ENCODE measurements at regions not wholly inside any gene's neighbourhood (a gene's known extent, or its start where the extent isn't known, plus 50 kb on each side); places are given as distances from the start of the nearest gene placed in this dataset.
"Not testable (repeated sequence)": the region's sequence is repeated elsewhere in the genome, so short reads cannot be mapped to it uniquely, and the experiment has no call there.

DNA sequence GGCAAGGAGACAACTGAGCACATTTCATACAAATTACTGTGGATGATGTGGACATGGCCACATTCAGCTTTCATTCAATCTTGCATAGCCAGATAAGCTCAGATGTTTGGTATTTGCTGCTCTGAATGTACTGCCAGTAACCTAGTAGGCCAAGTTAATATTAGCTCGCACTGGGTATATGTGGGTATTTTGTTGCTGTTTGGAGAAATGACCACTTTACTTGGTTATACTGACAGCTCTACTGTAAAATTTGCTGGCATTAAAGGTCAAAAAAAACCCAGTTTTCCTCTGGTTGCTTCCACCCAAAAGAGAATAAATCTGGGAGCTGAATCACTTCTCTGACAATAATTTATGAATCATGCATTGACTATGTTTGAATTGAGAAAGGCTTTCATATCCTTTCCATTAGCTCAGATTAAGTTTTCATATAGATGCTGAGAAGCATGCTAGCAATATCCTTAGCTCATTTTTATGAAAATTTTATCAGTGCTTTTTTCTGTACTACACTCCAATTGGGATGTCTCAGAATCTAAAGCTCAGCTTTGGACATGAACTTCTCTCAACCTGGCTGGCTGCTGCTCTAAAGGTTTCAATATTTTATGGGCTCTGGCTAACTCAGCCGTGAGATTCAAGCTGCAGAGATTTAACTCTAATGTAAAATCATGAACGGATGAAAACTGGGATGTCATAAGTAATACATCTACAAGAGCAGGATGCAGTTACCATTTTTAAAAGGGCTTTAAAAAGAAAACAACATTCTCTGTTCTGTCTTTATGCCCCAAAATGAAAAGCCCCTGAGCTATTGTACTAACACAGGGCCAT, 330.0 kb downstream of the BARHL2 start:
- no peak for DNase-seq (ENCODE audit: low read depth)
- in situ Hi-C loops (cut with HindIII; ENCODE audit: low pct_unique_long_range_greater_than_20kb, low sequenced_read_pairs) = no loop called here

DNA sequence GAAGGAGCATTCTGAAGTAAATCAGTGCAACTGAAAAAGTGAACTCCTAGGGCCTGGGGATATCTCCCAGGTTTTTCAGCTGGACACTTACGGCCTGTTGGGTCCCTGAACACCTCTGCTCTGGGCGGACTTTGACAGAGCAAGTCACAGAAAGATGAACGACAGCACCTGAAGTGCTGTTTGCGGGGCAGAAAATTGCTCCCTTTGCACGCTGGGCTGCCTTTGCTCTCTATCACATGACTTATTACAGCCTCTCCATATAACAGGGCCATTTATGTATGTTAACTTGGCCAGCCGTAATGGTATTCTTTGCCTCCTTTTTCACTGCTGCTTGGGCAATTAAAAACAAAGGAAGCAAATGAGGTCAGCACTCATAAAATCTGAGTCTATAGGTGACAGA, 332.9 kb downstream of the BARHL2 start:
- in situ Hi-C loops (cut with HindIII; ENCODE audit: low pct_unique_long_range_greater_than_20kb, low sequenced_read_pairs) = no loop called here

DNA sequence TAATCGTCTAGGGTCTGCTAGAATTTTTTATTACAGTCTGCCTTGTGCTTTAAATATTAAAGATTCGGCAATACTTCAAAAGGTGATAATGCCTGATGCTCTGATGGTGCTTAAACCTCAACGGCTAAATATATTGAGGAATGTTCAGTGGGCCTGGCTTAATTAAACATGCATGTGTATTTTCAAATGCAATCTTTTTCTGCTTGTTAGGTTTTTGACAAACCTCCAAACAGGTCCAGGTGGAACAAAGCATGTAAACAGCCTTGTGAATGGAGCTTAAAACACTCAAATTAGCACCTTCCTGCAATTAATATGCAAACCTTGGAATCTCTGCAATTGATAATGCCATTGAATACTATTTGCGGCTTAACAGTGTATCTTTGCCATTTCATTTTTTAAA, 334.9 kb downstream of the BARHL2 start:
- DNase-seq (ENCODE audit: low read depth) = no peak
- in situ Hi-C loops (cut with HindIII; ENCODE audit: low pct_unique_long_range_greater_than_20kb, low sequenced_read_pairs) = no loop called here

More for the DNA sequence above, 332.9 kb downstream of the BARHL2 start:
- DNase-seq (ENCODE audit: low read depth) = no peak

DNA sequence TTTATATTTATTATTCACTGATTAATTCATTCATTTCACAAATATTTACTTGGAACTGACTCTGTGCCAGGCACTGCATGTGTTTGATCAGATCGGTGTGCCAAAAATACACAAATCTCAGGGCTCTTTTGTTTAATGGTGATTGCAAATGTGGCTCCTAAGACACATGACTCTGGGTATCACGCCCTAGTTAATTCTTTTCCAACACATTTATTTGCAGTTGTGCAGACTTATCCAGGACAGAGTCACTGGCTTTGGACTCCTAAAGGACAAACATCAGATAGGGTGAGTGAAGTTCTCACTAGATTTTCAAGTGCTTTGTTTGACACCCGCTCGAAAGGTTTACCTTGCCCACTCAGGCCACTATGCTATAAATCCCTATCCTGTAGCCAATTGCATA, 335.5 kb downstream of the BARHL2 start:
- in situ Hi-C loops (cut with HindIII; ENCODE audit: low pct_unique_long_range_greater_than_20kb, low sequenced_read_pairs) = no loop called here
- no peak for DNase-seq (ENCODE audit: low read depth)

DNA sequence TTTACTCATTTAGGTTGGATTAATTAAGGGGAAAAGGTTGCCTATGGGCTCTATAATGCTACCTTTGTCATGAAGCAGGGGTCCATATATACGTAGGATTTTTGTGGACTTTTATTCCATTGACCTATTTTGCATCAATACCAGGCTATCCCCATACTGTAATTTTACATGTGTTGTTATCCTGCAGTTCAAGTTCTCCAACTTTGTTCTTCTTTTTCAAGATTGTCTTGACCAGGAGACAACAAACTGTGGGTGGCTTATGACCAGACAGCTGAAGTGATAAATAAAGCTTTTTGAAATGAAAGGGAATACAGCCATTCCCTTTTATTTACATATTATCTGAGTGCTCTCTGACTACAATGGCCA, 345.7 kb downstream of the BARHL2 start:
- DNase-seq (ENCODE audit: low read depth) = no peak
- in situ Hi-C loops (cut with HindIII; ENCODE audit: low pct_unique_long_range_greater_than_20kb, low sequenced_read_pairs) = no loop called here

DNA sequence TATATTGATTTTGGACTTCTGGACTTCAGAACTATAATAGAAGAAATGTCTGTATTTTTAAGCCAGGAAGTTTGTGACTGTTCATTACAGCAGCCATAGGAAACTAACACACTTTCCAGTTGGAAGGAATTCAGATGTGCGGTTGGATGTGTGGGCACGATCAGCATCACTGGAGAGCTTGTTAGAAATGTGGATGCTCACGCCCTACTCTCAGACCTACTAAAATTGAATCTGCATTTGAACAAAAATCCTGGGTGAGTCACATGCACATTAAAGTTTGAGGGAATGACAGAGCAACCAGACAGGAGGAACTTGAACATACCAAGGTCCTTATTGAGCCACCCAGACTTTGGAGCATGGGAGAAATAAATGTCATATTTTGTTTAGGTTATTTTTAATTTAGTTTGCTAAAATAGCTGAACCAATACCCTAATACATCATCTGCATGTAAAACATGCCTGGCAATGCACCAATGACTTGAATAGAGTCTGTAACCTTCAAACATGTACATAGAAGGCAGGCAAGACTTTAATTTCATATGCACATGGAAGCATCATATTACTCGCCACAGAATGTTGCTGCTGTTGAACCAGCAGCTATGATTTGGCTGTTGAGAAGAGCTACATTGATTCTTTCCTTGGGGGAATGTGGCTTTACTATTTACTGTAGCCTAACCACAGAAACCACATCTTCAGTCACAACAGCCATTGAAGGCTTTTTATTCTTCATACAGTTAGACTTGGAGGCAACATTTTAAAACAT, 346.2 kb downstream of the BARHL2 start:
- DNase-seq (ENCODE audit: low read depth) = no peak
- in situ Hi-C loops (cut with HindIII; ENCODE audit: low pct_unique_long_range_greater_than_20kb, low sequenced_read_pairs) = no loop called here

DNA sequence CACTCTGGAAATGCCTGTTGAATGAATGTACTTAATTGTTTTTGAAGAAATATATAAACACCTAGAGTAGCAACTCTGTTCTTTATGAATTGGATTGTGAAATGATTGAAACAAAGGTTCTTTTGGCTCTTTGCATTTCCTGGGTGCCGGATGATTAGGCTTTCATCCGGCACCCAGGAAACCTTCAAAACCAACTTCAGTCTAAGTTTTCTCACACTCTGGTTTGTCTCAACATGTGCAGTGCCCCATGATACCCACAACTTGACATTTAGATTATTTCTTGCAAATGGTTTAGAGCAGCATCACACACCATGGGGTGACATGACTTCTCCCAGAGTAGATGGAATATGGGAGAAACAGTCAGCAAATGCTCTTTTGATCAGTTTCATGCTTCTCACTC, 354.9 kb downstream of the BARHL2 start:
- in situ Hi-C loops (cut with HindIII; ENCODE audit: low pct_unique_long_range_greater_than_20kb, low sequenced_read_pairs) = no loop called here
- no peak for DNase-seq (ENCODE audit: low read depth)

DNA sequence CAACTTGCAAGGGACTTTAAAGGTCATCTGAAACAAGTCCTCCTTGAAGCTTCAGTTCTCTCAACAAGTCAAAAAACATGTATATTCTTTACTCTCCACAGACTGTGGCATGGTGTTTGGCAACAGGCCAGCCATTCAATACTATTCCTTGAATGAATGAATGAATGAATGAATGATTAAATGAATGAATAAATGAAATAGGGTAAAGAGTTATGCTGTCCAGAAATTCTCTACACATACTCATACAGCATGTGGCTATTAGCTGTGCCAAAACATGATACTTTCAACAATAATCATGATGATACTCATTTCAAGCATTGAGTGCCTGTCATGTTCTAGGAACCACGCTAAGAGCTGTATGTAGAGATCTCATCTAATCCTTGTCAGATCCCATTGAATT, 356.1 kb downstream of the BARHL2 start:
- in situ Hi-C loops (cut with HindIII; ENCODE audit: low pct_unique_long_range_greater_than_20kb, low sequenced_read_pairs) = no loop called here

DNA sequence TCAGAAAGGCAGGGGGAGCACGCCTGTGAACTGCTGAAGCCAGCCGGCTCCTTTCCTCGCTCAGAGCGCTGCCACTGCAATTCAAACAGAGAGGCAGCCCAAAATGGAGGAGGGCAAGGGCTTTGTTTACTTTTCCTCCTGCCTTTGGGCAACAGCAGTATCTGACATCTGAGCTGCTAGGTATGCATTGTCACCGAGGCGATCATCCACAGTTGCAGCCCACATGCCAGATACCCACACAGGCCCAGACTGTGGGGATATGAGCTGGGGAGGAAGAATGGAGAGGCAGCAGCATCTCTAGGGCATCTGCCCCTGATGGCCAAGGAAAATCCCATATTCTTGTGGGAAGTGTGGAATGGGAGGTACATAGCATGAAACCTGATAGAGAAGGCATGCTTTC, 357.1 kb downstream of the BARHL2 start:
- in situ Hi-C loops (cut with HindIII; ENCODE audit: low pct_unique_long_range_greater_than_20kb, low sequenced_read_pairs) = no loop called here
- no peak for DNase-seq (ENCODE audit: low read depth)

More for the DNA sequence above, 356.1 kb downstream of the BARHL2 start:
- DNase-seq (ENCODE audit: low read depth) = no peak

DNA sequence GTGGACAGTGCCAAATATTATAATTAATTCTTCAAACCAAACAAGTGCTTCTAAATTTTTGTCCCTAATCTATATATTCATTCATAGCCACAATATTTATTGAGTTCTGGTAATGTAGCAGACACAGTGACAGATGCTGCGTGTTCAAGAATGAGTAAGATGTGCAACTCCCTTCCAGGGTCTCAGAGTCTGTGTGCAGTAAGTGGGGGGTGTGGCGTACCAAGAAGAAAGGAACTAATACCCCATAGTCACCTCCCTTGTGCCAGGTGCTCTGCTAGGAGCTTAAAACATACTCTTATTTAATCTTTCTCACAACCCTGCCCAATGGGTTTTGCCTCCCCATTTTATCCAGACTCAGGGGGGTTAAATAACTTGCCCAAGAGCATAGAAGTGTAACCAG, 358.7 kb downstream of the BARHL2 start:
- DNase-seq (ENCODE audit: low read depth) = no peak

DNA sequence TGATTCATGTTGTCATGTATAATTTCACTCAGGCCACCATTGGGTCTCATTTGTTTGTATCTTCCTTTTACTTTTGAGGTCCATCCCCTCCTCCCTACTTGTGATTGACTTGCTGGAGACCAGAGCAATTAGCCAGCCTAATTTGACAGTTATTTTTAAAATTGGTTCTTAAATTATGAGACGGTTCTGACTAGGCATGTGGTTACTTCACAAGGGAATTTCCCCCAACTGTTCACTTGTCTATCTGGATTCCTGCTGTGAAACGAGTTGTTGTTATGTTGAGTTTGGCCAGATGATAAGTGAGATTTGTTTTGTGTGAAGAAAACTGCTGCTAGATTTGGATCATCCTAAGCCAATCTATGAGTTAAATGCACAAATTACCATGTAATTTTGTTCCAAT, 359.1 kb downstream of the BARHL2 start:
- no peak for DNase-seq (ENCODE audit: low read depth)
- in situ Hi-C loops (cut with HindIII; ENCODE audit: low pct_unique_long_range_greater_than_20kb, low sequenced_read_pairs) = no loop called here

More for the DNA sequence above, 358.7 kb downstream of the BARHL2 start:
- in situ Hi-C loops (cut with HindIII; ENCODE audit: low pct_unique_long_range_greater_than_20kb, low sequenced_read_pairs) = no loop called here

DNA sequence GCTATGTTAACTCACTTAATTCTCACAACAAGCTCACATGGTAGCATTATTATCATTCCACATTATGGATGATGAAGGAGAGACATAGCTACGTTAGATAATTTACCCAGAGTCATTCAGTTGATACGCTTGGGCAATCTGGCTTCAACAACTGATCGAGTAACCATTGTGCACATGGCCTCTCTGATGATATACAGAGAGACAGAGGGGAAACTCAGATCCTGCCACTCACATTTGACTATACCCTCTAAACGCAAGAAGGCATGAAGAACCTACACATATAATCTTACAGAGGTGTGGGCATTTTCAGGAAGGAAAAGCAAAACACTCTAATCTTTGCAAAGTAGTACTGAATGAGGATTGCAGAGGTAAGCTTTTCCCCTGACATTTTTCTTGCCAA, 360.1 kb downstream of the BARHL2 start:
- DNase-seq (ENCODE audit: low read depth) = no peak
- in situ Hi-C loops (cut with HindIII; ENCODE audit: low pct_unique_long_range_greater_than_20kb, low sequenced_read_pairs) = no loop called here

DNA sequence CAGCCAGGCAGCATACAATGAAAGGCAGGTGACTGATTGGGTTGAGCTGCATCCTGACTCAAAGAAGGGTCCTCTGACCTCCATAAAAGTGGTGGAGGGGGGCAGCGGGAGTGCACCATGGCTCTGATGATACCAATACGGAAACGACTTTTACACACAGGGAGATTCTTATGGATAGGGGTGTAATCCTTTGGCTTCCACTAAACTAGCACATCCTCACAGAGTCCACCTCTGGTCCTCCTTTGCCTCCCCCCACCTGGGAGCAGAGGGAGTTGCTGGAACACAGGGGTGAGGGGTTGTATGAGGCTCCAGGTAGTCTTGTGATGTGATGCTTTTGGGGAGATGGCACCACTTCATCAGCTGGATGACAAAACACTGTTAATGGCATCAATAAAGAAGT, 361.0 kb downstream of the BARHL2 start:
- no peak for DNase-seq (ENCODE audit: low read depth)
- in situ Hi-C loops (cut with HindIII; ENCODE audit: low pct_unique_long_range_greater_than_20kb, low sequenced_read_pairs) = no loop called here

DNA sequence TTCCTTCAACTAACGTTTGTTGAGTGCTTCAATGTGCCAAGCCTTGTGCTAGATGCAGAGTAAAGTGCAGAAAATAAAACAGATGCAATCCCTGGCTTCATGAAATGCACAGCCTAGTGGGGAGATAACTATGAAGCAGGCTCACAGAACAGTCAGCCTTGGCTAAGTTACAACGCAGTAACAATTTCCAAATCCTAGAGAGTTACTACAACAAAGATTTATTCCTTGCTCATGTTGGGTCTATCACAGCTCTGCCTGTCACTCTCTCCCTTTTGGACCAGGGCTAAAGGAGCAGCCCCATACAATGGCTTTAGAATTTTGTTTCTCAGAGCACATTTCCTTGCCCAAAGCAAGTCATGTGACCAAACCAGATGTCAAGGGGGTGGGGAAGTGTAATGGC, 359.8 kb downstream of the ZNF326 start:
- no peak for DNase-seq (ENCODE audit: low read depth)
- in situ Hi-C loops (cut with HindIII; ENCODE audit: low pct_unique_long_range_greater_than_20kb, low sequenced_read_pairs) = no loop called here

DNA sequence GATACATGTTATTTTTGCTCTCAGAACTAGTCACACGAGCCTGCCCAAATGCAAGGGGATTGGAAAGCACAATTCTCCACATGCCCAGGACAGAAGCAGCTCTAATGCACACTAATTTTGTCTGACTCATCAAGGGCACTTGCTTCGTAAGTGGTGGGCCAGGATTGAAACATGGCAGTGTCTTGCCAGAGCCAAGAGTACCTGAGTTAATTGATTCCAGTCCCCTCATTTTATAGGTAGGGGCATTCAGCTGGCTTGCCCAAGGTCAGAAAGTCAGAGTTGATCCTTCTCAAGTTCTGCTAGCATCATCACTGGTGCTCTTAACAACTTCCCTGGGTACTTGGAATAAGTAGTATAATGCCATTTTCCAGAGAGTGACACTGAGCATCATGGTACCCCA, 356.1 kb downstream of the ZNF326 start:
- no peak for DNase-seq (ENCODE audit: low read depth)
- in situ Hi-C loops (cut with HindIII; ENCODE audit: low pct_unique_long_range_greater_than_20kb, low sequenced_read_pairs) = no loop called here

DNA sequence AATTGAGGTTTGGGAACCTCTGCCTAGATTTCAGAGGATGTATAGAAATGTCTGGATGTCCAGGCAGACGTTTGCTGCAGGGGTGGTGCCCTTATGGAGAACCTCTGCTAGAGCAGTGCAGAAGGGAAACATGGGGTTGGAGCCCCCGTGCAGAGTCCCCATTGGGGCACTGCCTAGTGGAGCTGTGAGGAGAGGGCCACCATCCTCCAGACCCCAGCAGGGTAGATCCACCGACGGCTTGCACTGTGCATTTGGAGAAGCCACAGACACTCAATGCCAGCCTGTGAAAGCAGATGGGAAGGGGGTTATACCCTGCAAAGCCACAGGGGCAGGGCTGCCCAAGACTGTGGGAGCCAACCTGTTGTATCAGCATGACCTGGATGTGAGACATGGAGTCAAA, 354.6 kb downstream of the ZNF326 start:
- in situ Hi-C loops (cut with HindIII; ENCODE audit: low pct_unique_long_range_greater_than_20kb, low sequenced_read_pairs) = no loop called here

DNA sequence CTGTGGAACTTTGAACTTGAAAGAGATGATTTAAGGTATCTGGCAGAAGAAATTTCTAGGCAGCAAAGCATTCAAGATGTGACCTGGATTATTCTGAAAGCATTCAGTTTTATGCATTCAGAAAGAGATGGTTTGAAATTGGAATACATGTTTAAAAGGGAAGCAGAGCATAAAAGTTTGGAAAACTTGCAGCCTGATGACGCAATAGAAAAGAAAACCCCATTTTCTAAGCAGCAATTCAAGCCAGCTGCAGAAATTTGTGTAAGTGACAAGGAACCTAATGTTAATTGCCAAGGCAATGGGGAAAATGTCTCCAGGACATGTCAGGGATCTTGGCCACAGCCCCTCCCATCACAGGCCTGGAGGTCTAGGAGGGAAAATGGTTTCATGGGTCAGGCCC, 354.0 kb downstream of the ZNF326 start:
- DNase-seq (ENCODE audit: low read depth) = no peak
- in situ Hi-C loops (cut with HindIII; ENCODE audit: low pct_unique_long_range_greater_than_20kb, low sequenced_read_pairs) = no loop called here

More for the DNA sequence above, 354.6 kb downstream of the ZNF326 start:
- no peak for DNase-seq (ENCODE audit: low read depth)

DNA sequence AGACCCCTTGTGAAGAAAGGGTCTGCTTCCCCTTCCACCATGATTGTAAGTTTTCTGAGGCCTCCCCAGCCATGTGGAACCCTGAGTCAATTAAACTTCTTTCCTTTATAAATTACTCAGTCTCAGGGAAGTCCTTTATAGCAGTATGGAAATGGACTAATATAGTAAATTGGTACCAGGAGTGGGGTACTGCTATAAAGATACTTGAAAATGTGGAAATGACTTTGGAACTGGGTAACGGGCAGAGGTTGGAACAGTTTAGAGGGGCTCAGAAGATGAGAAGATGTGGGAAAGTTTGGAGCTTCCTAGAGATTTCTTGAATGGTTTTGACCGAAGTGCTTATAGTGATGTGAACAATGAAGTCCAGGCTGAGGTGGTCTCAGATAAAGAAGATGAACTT, 353.5 kb downstream of the ZNF326 start:
- in situ Hi-C loops (cut with HindIII; ENCODE audit: low pct_unique_long_range_greater_than_20kb, low sequenced_read_pairs); DNase-seq (ENCODE audit: low read depth): not testable (repeated sequence)

DNA sequence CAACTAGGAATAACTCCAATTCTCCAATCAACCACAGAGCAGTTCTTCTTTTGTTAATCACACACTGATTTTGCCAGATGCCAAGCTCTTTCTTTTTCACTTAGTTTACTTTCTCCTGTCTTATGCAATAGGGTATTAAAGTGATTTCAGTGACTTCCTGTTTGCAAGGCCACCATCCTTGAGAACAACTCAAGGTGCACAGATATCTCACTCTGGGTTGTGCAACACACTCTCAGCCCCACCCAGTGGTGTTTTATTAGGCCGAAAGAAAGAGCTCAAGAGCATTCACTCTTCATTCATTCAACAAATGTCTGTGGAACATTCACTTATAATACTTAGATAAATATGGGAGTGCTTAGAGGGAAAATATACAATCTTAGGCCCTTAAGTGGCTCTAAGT, 352.5 kb downstream of the ZNF326 start:
- in situ Hi-C loops (cut with HindIII; ENCODE audit: low pct_unique_long_range_greater_than_20kb, low sequenced_read_pairs) = no loop called here
- no peak for DNase-seq (ENCODE audit: low read depth)

DNA sequence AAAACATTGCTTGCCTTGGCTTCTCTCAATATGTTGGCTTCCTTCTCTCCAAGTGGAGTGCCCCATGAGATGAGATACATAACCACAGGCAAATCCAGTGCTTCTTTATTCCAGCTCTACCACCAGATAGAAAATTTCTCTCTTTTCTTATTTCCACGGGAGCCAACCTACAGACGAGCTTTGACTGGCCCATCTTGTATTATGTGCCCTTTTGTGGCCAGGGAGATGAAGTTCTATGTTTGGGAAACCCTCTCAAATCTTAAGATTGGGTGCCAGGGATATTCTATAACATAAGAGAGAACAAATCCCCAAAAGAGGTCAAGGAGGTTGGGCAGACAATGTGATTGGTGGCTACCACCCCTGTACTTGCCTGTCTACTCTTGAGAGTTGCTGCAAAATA, 351.8 kb downstream of the ZNF326 start:
- in situ Hi-C loops (cut with HindIII; ENCODE audit: low pct_unique_long_range_greater_than_20kb, low sequenced_read_pairs) = no loop called here
- DNase-seq (ENCODE audit: low read depth) = no peak

Measured in Caki2 (cell line).